Thymus (tissue), 11 donors: ENCODE measurements at regions not wholly inside any gene's neighbourhood (a gene's known extent, or its start where the extent isn't known, plus 50 kb on each side); places are given as distances from the start of the nearest gene placed in this dataset.
A peak's percentile ranks its signal among the peaks of the same experiment; 100 is the strongest.
"Not testable (repeated sequence)": the region's sequence is repeated elsewhere in the genome, so short reads cannot be mapped to it uniquely, and the experiment has no call there.

Source experiments
- DNase-seq, 9 donors: peaks; one replicate each; pipeline ENCODE4 v3.0.0-alpha.2; 2013; ENCODE audit warnings: low spot score in 9 of 9, low read depth in 6 of 9, missing footprints in 1 of 9
- H3K27ac ChIP-seq, 2 donors: one replicate each; pipeline ENCODE4 v1.5.1; 2013; ENCODE audit warnings: control low read depth in 1 of 2, low read depth in 1 of 2, low read length in 1 of 2, mild to moderate bottlenecking in 1 of 2, moderate library complexity in 1 of 2
- H3K27me3 ChIP-seq, 2 donors: one replicate each; pipeline ENCODE4 v1.5.1; 2013; ENCODE audit warnings: low read length in 1 of 2; ENCODE audit not compliant: control insufficient read depth in 2 of 2, insufficient read depth in 1 of 2
- H3K36me3 ChIP-seq, 2 donors: one replicate each; pipeline ENCODE4 v1.5.1; 2013; ENCODE audit warnings: low read length in 1 of 2, mild to moderate bottlenecking in 1 of 2, moderate library complexity in 1 of 2; ENCODE audit not compliant: control insufficient read depth in 2 of 2, insufficient read depth in 2 of 2
- H3K4me1 ChIP-seq, 2 donors: one replicate each; pipeline ENCODE4 v1.5.1; 2013; ENCODE audit warnings: low read length in 2 of 2; ENCODE audit not compliant: control insufficient read depth in 2 of 2, insufficient read depth in 2 of 2
- H3K4me3 ChIP-seq, 2 donors: one replicate each; pipeline ENCODE4 v1.5.1; 2013; ENCODE audit warnings: low read length in 2 of 2, control low read depth in 1 of 2, mild to moderate bottlenecking in 1 of 2
- H3K9me3 ChIP-seq, 2 donors: one replicate each; pipeline ENCODE4 v1.5.1; 2013; ENCODE audit warnings: low read length in 1 of 2, mild to moderate bottlenecking in 1 of 2; ENCODE audit not compliant: control insufficient read depth in 2 of 2, insufficient read depth in 1 of 2
- WGBS: extraction: QIAGEN DNeasy Blood & Tissue Kit; methylation state at CpG from one replicate; pipeline ENCODE4 v1.1.7; 2013; 5-methylcytosine and 5-hydroxymethylcytosine counted together
- donor health status: healthy.

- H3K27ac ChIP-seq: no peak overlapping the region
- no peaks in the 10 kb centered on the region for H3K27me3 ChIP-seq
- no peaks in the 10 kb centered on the region for H3K9me3 ChIP-seq
- H3K36me3 ChIP-seq: no peaks in the 10 kb centered on the region
- H3K4me1 ChIP-seq: no peaks in the 10 kb centered on the region
- H3K4me3 ChIP-seq: no peak overlapping the region
- DNase-seq: no peak
Observed at GRCh38 chr2:183465048-183465447, 340.8 kb downstream of the NUP35 start.

GRCh38 chr2:183474912-183475695, 350.9 kb downstream of the NUP35 start:
- 86% methylated on average over 10 of the region's 10 CpGs for WGBS
- H3K36me3 ChIP-seq: no peaks in the 10 kb centered on the region
- no peak for DNase-seq
- H3K4me3 ChIP-seq: no peak overlapping the region
- peaks cover 1 to 14% of the 10 kb centered on the region in 2 donors for H3K9me3 ChIP-seq
- H3K27ac ChIP-seq: no peak overlapping the region
- no peaks in the 10 kb centered on the region for H3K4me1 ChIP-seq
- no peaks in the 10 kb centered on the region for H3K27me3 ChIP-seq

- no peaks in the 10 kb centered on the region for H3K27me3 ChIP-seq
- no peak overlapping the region for H3K27ac ChIP-seq
- no peaks in the 10 kb centered on the region for H3K4me1 ChIP-seq
- peaks cover 1 to 6% of the 10 kb centered on the region in 2 donors for H3K9me3 ChIP-seq
- H3K36me3 ChIP-seq: no peaks in the 10 kb centered on the region
- DNase-seq: no peak
- H3K4me3 ChIP-seq: no peak overlapping the region
Observed at GRCh38 chr2:183476490-183476889, 352.2 kb downstream of the NUP35 start.

DNA sequence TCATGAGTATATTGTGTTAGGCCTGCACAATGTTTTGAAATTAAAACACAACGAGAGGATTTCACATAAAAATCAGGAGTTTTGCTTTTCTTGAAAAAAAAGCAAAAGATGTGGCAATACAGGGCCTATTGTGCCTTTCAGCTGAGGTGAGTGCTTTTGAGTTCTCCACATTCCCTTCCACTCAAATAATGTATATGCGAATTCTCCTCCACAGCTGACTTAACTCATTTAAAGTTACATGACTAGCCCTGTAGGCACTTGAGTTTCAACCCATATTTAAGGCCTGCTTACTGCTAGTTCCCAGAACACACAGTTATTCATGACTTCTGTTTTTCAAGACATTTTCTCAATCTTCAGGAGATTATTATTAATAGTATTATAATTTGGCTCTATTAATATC, 353.1 kb downstream of the NUP35 start:
- Histone ChIP-seq H3K36me3 (no peaks in the 10 kb centered on the region), H3K9me3 (no peaks in the 10 kb centered on the region), H3K4me1 (no peaks in the 10 kb centered on the region), H3K27me3 (no peaks in the 10 kb centered on the region), H3K27ac (no peak overlapping the region), H3K4me3 (no peak overlapping the region)
- 85% methylated on average over 2 of the region's 2 CpGs for WGBS
- DNase-seq: no peak

- H3K36me3 ChIP-seq, H3K9me3 ChIP-seq, H3K27me3 ChIP-seq, H3K4me3 ChIP-seq, DNase-seq, H3K27ac ChIP-seq, H3K4me1 ChIP-seq: not testable (repeated sequence)
- WGBS: 97% methylated on average over 39 of the region's 39 CpGs
Observed at GRCh38 chr2:183478941-183479595, 354.8 kb downstream of the NUP35 start.

- Histone ChIP-seq H3K4me3 (no peak overlapping the region), H3K4me1 (no peaks in the 10 kb centered on the region), H3K9me3 (no peaks in the 10 kb centered on the region), H3K27me3 (no peaks in the 10 kb centered on the region), H3K27ac (no peak overlapping the region), H3K36me3 (no peaks in the 10 kb centered on the region)
- 91% methylated on average over 3 of the region's 3 CpGs for WGBS
- no peak for DNase-seq
Observed at GRCh38 chr2:183487326-183487725, 363.1 kb downstream of the NUP35 start.

GRCh38 chr2:183488421-183488820, 364.2 kb downstream of the NUP35 start:
- H3K9me3 ChIP-seq: no peaks in the 10 kb centered on the region
- DNase-seq: no peak
- no peak overlapping the region for H3K4me3 ChIP-seq
- no peaks in the 10 kb centered on the region for H3K4me1 ChIP-seq
- H3K27me3 ChIP-seq: no peaks in the 10 kb centered on the region
- H3K36me3 ChIP-seq: no peaks in the 10 kb centered on the region
- no peak overlapping the region for H3K27ac ChIP-seq

- H3K9me3 ChIP-seq: no peaks in the 10 kb centered on the region
- no peaks in the 10 kb centered on the region for H3K36me3 ChIP-seq
- H3K27me3 ChIP-seq: no peaks in the 10 kb centered on the region
- H3K4me1 ChIP-seq: no peaks in the 10 kb centered on the region
- DNase-seq: no peak
- no peak overlapping the region for H3K4me3 ChIP-seq
- WGBS: 89% methylated on average over 3 of the region's 3 CpGs
- no peak overlapping the region for H3K27ac ChIP-seq
Observed at GRCh38 chr2:183490489-183490888, 366.2 kb downstream of the NUP35 start.

- Histone ChIP-seq H3K4me1 (no peaks in the 10 kb centered on the region), H3K27ac (no peak overlapping the region), H3K9me3 (no peaks in the 10 kb centered on the region), H3K36me3 (no peaks in the 10 kb centered on the region), H3K4me3 (no peak overlapping the region), H3K27me3 (no peaks in the 10 kb centered on the region)
- peak in 1 of 9 donors; percentile 2 for DNase-seq
- WGBS: 83% methylated on average over 2 of the region's 2 CpGs
Observed at GRCh38 chr2:183490914-183491313, 366.7 kb downstream of the NUP35 start.
